ENCODE measurements at regions not wholly inside any gene's neighbourhood (a gene's known extent, or its start where the extent isn't known, plus 50 kb on each side); places are given as distances from the start of the nearest gene placed in this dataset.

GRCh38 chr5:60510049-60510448 is 189.9 kb downstream of the DEPDC1B start:
- intact Hi-C loops (cut with micrococcal nuclease): no loop called here
- Histone ChIP-seq H3K79me2 (ENCODE audit: control insufficient read depth, insufficient read depth, low read length) (peaks cover 38% of the 10 kb centered on the region), H2AFZ (ENCODE audit: insufficient read depth, low read depth, low read length, poor library complexity, severe bottlenecking) (no peak overlapping the region), H3K4me3 (ENCODE audit: control extremely low read depth in 1 of 5, extremely low read depth in 1 of 5, insufficient read depth in 1 of 5, low read depth in 2 of 5, low read length in 4 of 5) (no peak overlapping the region), H3K9ac (ENCODE audit: low read length) (no peak overlapping the region), H4K20me1 (ENCODE audit: control insufficient read depth, insufficient read depth, low read length, poor library complexity, severe bottlenecking) (no peaks in the 10 kb centered on the region), H3K4me1 (ENCODE audit: control insufficient read depth in 2 of 2, insufficient read depth in 2 of 2, low read length in 2 of 2) (peaks cover 10 to 16% of the 10 kb centered on the region in 2 donors), H3K9me3 (ENCODE audit: control extremely low read depth in 1 of 3, control insufficient read depth in 2 of 3, insufficient read depth in 1 of 3, low read length in 2 of 3) (no peaks in the 10 kb centered on the region), H3K27me3 (replicated peaks in 1 of 4; ENCODE audit: control extremely low read depth in 1 of 4, control insufficient read depth in 3 of 4, insufficient read depth in 4 of 4, low read length in 3 of 4) (no peaks in the 10 kb centered on the region), H3K4me2 (replicated peaks; ENCODE audit: low read depth, low read length, poor library complexity, severe bottlenecking) (no peak overlapping the region), H3K36me3 (replicated peaks in 1 of 2; ENCODE audit: control extremely low read depth in 1 of 2, control insufficient read depth in 1 of 2, extremely low read depth in 1 of 2, insufficient read depth in 2 of 2, low read length in 1 of 2) (peaks cover 0 to 2% of the 10 kb centered on the region in 2 experiments), H3K27ac (ENCODE audit: low read length in 2 of 2) (no peak overlapping the region)
- no peak overlapping the region for H3K4me3 Mint-ChIP-seq
- no peaks in the 10 kb centered on the region for H3K27me3 Mint-ChIP-seq
- ATAC-seq (ENCODE audit: low read depth): no peak
- H3K27ac Mint-ChIP-seq: no peak overlapping the region
- H3K4me1 Mint-ChIP-seq: peaks cover 36% of the 10 kb centered on the region
- no peak for TF ChIP-seq EZH2 (IDR thresholded peaks at IDR 0.05; ENCODE audit: borderline replicate concordance, insufficient read depth, low read depth, low read length, poor library complexity, severe bottlenecking)
- TF ChIP-seq CTCF (IDR thresholded peaks at IDR 0.05): no peak
- H3K9me3 Mint-ChIP-seq (ENCODE audit: insufficient read depth): no peaks in the 10 kb centered on the region
- 80% methylated on average over 1 of the region's 3 CpGs for WGBS (ENCODE audit: insufficient coverage)
- DNase-seq: no peak
- POLR2A ChIA-PET: no interaction called here
- CTCF ChIA-PET: no interaction called here

- Mint-ChIP-seq H3K4me3 (no peak overlapping the region), H3K27ac (no peak overlapping the region), H3K9me3 (ENCODE audit: insufficient read depth) (no peaks in the 10 kb centered on the region), H3K4me1 (peaks cover 36% of the 10 kb centered on the region), H3K27me3 (no peaks in the 10 kb centered on the region)
- Histone ChIP-seq H2AFZ (ENCODE audit: insufficient read depth, low read depth, low read length, poor library complexity, severe bottlenecking) (no peak overlapping the region), H4K20me1 (ENCODE audit: control insufficient read depth, insufficient read depth, low read length, poor library complexity, severe bottlenecking) (no peaks in the 10 kb centered on the region), H3K27ac (ENCODE audit: low read length in 2 of 2) (no peak overlapping the region), H3K4me3 (ENCODE audit: control extremely low read depth in 1 of 5, extremely low read depth in 1 of 5, insufficient read depth in 1 of 5, low read depth in 2 of 5, low read length in 4 of 5) (no peak overlapping the region), H3K4me2 (replicated peaks; ENCODE audit: low read depth, low read length, poor library complexity, severe bottlenecking) (no peak overlapping the region), H3K36me3 (replicated peaks in 1 of 2; ENCODE audit: control extremely low read depth in 1 of 2, control insufficient read depth in 1 of 2, extremely low read depth in 1 of 2, insufficient read depth in 2 of 2, low read length in 1 of 2) (peaks cover 0 to 2% of the 10 kb centered on the region in 2 experiments), H3K27me3 (replicated peaks in 1 of 4; ENCODE audit: control extremely low read depth in 1 of 4, control insufficient read depth in 3 of 4, insufficient read depth in 4 of 4, low read length in 3 of 4) (no peaks in the 10 kb centered on the region), H3K9ac (ENCODE audit: low read length) (no peak overlapping the region), H3K4me1 (ENCODE audit: control insufficient read depth in 2 of 2, insufficient read depth in 2 of 2, low read length in 2 of 2) (peaks cover 11 to 14% of the 10 kb centered on the region in 2 donors), H3K79me2 (ENCODE audit: control insufficient read depth, insufficient read depth, low read length) (peaks cover 38% of the 10 kb centered on the region), H3K9me3 (ENCODE audit: control extremely low read depth in 1 of 3, control insufficient read depth in 2 of 3, insufficient read depth in 1 of 3, low read length in 2 of 3) (no peaks in the 10 kb centered on the region)
- ATAC-seq (ENCODE audit: low read depth) (no peak), DNase-seq (no peak)
- CTCF ChIA-PET: no interaction called here
- WGBS (ENCODE audit: insufficient coverage): 100% methylated on average over 1 of the region's 2 CpGs
- TF ChIP-seq EZH2 (IDR thresholded peaks at IDR 0.05; ENCODE audit: borderline replicate concordance, insufficient read depth, low read depth, low read length, poor library complexity, severe bottlenecking) (no peak), CTCF (IDR thresholded peaks at IDR 0.05) (no peak)
- intact Hi-C loops (cut with micrococcal nuclease): no loop called here
- POLR2A ChIA-PET: no interaction called here
Observed at GRCh38 chr5:60509519-60509918, 190.4 kb downstream of the DEPDC1B start.
